HFFc6 (cell line): ENCODE measurements at regions not wholly inside any gene's neighbourhood (a gene's known extent, or its start where the extent isn't known, plus 50 kb on each side); places are given as distances from the start of the nearest gene placed in this dataset.
A peak's percentile ranks its signal among the peaks of the same experiment; 100 is the strongest.
"Not testable (repeated sequence)": the region's sequence is repeated elsewhere in the genome, so short reads cannot be mapped to it uniquely, and the experiment has no call there.

ENCODE experiments used
- DNase-seq: peaks from one replicate; pipeline ENCODE4 v3.0.0-alpha.2; 2018
- H3K27ac Mint-ChIP-seq: 2 replicates; pipeline ENCODE4 v1.8.0; 2020; ENCODE audit warnings: mild to moderate bottlenecking, mixed read lengths
- H3K27me3 Mint-ChIP-seq: 2 replicates; pipeline ENCODE4 v1.8.0; 2021; ENCODE audit warnings: mild to moderate bottlenecking, moderate library complexity, mixed read lengths; ENCODE audit not compliant: insufficient read depth
- H3K36me3 Mint-ChIP-seq: 2 replicates; pipeline ENCODE4 v1.8.0; 2021; ENCODE audit warnings: low read depth, mixed read lengths
- H3K4me1 Mint-ChIP-seq: 2 replicates; pipeline ENCODE4 v1.8.0; 2020; ENCODE audit warnings: low read depth, mixed read lengths
- H3K4me3 Mint-ChIP-seq: 2 replicates; pipeline ENCODE4 v1.8.0; 2020; ENCODE audit warnings: mild to moderate bottlenecking, moderate library complexity, mixed read lengths
- H3K9me3 Mint-ChIP-seq: 2 replicates; pipeline ENCODE4 v1.8.0; 2020; ENCODE audit warnings: mild to moderate bottlenecking, mixed read lengths
- TF ChIP-seq, protein P1 (sequence below): fragments of 200-600 bp; sonication (generic); IDR thresholded peaks from 2 replicates; pipeline ENCODE4 v1.5.0; 2021; ENCODE audit warnings: antibody characterized with exemption, mild to moderate bottlenecking

DNA sequence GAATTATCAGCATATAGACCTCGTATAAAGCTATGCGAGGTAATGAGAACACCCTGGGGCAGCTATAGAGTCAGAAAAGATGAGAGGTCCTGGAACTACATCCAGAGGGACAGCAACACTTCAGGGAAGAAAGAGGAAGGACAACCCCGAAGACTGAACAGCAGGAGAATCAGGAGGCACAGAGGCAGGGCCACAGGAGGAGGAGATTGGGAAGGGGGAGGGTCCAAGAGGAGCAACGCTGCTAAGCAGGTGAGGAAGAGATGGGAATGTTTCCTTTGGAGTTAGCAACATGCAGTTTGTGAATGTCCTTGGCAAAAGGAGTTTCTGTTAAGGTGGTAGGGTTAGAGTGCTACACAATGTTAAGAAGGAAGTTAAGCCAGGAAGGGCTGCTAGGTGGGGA, 79.5 kb upstream of the OLIG3 start:
- TF ChIP-seq, protein P1, sequence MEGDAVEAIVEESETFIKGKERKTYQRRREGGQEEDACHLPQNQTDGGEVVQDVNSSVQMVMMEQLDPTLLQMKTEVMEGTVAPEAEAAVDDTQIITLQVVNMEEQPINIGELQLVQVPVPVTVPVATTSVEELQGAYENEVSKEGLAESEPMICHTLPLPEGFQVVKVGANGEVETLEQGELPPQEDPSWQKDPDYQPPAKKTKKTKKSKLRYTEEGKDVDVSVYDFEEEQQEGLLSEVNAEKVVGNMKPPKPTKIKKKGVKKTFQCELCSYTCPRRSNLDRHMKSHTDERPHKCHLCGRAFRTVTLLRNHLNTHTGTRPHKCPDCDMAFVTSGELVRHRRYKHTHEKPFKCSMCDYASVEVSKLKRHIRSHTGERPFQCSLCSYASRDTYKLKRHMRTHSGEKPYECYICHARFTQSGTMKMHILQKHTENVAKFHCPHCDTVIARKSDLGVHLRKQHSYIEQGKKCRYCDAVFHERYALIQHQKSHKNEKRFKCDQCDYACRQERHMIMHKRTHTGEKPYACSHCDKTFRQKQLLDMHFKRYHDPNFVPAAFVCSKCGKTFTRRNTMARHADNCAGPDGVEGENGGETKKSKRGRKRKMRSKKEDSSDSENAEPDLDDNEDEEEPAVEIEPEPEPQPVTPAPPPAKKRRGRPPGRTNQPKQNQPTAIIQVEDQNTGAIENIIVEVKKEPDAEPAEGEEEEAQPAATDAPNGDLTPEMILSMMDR = no peak
- Mint-ChIP-seq H3K9me3 (no peaks in the 10 kb centered on the region; the same call in 1 of the 2 replicates), H3K36me3 (no peaks in the 10 kb centered on the region; the same call in 1 of the 2 replicates), H3K27ac (no peak overlapping the region), H3K27me3 (peaks cover 2% of the 10 kb centered on the region), H3K4me1 (no peaks in the 10 kb centered on the region), H3K4me3 (no peak overlapping the region)
- DNase-seq = no peak

DNA sequence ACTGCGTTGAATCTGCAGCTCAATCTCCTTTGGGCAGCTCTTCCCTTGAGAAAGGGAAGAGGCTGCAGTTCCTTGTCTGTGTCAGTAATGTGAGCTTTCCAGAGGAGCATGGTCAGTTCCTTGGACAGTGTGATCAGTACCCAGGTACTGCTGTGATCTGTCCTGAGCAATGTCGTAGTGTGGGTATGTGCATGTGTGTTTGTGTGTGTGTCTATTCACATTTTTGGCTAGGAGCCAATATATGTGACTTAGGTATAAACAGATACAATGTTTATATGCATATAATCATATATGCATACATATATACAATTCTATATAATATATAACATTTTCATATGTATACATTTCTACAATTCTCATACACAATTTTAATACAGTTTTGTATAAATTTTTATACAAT, 85.4 kb upstream of the OLIG3 start:
- Mint-ChIP-seq H3K4me1 (no peaks in the 10 kb centered on the region), H3K27ac (no peak overlapping the region), H3K27me3 (no peaks in the 10 kb centered on the region; the same call in 1 of the 2 replicates), H3K36me3 (no peaks in the 10 kb centered on the region; the same call in 1 of the 2 replicates), H3K9me3 (peaks cover 5% of the 10 kb centered on the region; the same call in 1 of the 2 replicates), H3K4me3 (no peak overlapping the region)
- no peak for DNase-seq
- TF ChIP-seq, protein P1 = no peak

DNA sequence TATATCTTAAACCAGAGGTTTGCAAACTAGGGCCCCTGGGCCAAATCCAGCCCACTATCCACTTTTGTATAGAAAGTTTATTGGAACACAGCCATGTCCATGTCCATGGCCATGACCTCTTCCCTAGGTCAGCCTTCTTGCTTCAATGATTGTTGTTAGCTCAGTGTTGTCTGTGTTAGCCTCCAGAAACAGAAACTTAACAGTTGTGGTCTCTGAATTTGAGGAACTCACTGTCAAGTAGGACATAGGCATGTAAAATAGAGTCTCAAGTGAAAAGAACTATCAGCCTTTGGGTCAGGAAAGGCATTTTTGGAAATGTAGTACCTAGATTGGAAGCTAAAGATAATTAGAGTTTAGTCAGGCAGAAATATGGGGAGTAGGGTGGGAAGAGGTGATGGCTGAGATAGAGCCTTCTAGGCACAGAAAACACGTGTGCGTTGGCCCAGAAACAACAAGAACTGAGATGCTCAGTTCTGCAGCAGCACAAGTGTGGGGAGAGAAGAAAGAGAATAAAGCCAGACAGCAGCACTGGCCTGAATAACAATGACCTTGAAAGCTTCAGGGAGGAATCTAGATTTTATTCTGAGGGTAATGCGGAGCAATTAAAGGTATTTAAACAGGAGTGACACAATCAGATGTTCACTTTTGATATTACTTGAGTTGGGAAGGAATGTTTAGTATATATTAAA, 87.0 kb upstream of the OLIG3 start:
- TF ChIP-seq, protein P1 = no peak
- H3K4me3 Mint-ChIP-seq = no peak overlapping the region
- no peaks in the 10 kb centered on the region; the same call in 1 of the 2 replicates for H3K27me3 Mint-ChIP-seq
- no peaks in the 10 kb centered on the region; the same call in 1 of the 2 replicates for H3K36me3 Mint-ChIP-seq
- no peaks in the 10 kb centered on the region for H3K4me1 Mint-ChIP-seq
- H3K27ac Mint-ChIP-seq = no peak overlapping the region
- DNase-seq = no peak
- H3K9me3 Mint-ChIP-seq = peaks cover 5% of the 10 kb centered on the region; the same call in 1 of the 2 replicates

DNA sequence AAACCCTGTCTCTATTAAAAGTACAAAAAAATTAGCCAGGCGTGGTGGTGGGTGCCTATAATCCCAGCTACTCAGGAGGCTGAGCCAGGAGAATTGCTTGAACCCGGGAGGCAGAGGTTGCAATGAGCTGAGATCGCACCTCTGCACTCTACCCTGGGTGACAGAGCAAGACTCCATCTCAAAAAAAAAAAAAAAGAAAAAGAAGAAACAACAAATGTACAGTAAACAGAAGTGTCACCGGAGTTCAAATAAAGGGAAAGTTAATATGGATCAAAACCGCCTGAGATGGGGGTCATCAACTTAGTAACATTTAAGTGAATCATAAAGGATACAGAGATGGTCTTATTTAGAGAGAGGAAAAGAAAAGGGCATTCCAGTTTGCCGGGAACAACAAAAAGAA, 89.3 kb upstream of the OLIG3 start:
- not testable (repeated sequence) for DNase-seq, H3K27me3 Mint-ChIP-seq, H3K27ac Mint-ChIP-seq

DNA sequence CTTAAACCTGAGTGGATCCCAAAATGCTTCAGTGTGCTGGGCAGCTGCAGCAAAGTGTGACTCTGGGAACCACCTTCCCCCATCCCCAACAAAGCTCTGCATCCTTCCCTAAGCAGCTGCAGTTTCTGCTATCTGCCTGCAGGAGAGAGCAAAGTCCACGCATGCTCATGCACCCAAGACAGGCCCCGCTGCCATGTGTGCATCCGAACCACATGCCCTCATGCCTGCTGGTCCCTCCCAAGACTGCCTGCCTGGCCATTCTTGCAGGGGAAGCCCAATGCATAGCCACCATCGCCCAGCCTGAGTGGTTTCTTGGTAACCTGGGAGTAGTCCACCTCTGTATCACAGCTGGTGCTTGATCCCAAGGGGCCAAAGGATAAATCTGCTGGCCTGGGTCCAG, 94.3 kb upstream of the OLIG3 start:
- Mint-ChIP-seq H3K4me1 (no peaks in the 10 kb centered on the region), H3K9me3 (peaks cover 18% of the 10 kb centered on the region; the same call in 1 of the 2 replicates), H3K36me3 (no peaks in the 10 kb centered on the region; the same call in 1 of the 2 replicates), H3K27me3 (no peaks in the 10 kb centered on the region; the same call in 1 of the 2 replicates), H3K4me3 (no peak overlapping the region), H3K27ac (no peak overlapping the region)
- no peak for DNase-seq
- TF ChIP-seq, protein P1 = no peak

More for the DNA sequence above, 89.3 kb upstream of the OLIG3 start:
- not testable (repeated sequence) for H3K36me3 Mint-ChIP-seq, H3K4me1 Mint-ChIP-seq, H3K4me3 Mint-ChIP-seq, H3K9me3 Mint-ChIP-seq

DNA sequence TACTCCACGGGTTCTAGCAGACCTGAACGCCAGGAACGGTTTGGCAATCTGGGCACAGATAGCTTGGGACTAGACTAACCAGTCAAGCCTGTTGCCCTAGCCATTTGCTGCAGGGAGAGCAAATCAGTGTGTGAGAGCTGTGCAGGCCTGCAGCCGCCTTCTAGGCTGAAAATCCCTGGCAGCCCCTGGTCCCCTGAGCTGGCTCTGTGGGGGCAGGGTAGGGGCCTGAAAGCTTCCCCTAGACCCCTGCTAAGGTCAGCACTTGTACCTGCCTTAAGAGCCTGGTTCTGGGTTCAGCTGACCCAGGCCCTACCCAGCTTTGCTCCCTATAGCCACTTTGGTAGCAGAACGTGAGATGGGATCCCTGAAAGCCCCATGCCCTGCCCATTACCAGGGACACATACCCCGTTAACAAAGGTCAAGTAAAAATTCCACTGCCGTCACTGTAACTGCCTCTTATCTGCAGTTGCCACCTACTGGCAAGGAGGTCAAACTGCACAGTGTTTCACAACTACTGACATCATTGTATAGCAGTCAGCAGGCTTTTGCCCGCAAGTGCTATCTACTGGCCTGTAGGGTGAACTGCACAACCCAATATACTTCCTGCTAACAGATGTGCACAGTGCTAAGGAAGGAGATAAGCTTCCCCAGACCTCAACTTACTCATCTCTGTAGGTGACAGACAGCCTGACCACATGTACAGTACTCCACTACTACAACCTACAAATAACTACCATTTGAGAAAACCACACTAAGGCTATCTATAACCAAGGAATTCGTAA, 95.1 kb upstream of the OLIG3 start:
- Mint-ChIP-seq H3K4me3 (no peak overlapping the region), H3K27me3 (no peaks in the 10 kb centered on the region; the same call in 1 of the 2 replicates), H3K27ac (no peak overlapping the region), H3K36me3 (no peaks in the 10 kb centered on the region; the same call in 1 of the 2 replicates), H3K4me1 (no peaks in the 10 kb centered on the region), H3K9me3 (peaks cover 18% of the 10 kb centered on the region)
- TF ChIP-seq, protein P1 = peak; percentile 63
- DNase-seq = peak; percentile 21
